AG10803 (cell line): ENCODE measurements at regions not wholly inside any gene's neighbourhood (a gene's known extent, or its start where the extent isn't known, plus 50 kb on each side); places are given as distances from the start of the nearest gene placed in this dataset.
A peak's percentile ranks its signal among the peaks of the same experiment; 100 is the strongest.

Source experiments
- DNase-seq: peaks from one replicate; pipeline ENCODE4 v3.0.0; 2010; ENCODE audit warnings: low read depth
- H3K4me3 ChIP-seq: 2 replicates; pipeline ENCODE4 v1.5.1; 2011; ENCODE audit warnings: mild to moderate bottlenecking, low read length, control low read depth
- CTCF ChIP-seq: conservative IDR thresholded peaks from 2 replicates; pipeline ENCODE4 v1.5.1; 2011; ENCODE audit warnings: mild to moderate bottlenecking, low read length, control low read depth, inconsistent platforms

- no peak for DNase-seq
- no peak overlapping the region for H3K4me3 ChIP-seq
- TF ChIP-seq CTCF, result no peak
Observed at GRCh38 chr1:87897481-87897880, 568.8 kb downstream of the LMO4 start.

- TF ChIP-seq CTCF, result no peak
- no peak for DNase-seq
- H3K4me3 ChIP-seq, result no peak overlapping the region
Observed at GRCh38 chr1:87898431-87898830, 569.8 kb downstream of the LMO4 start.

GRCh38 chr1:87899017-87899416 lies 570.3 kb downstream of the LMO4 start:
- no peak overlapping the region for H3K4me3 ChIP-seq
- DNase-seq, result no peak
- TF ChIP-seq CTCF, result no peak

- H3K4me3 ChIP-seq, result no peak overlapping the region
- DNase-seq, result no peak
- TF ChIP-seq CTCF, result no peak
Observed at GRCh38 chr1:87899746-87900145, 571.1 kb downstream of the LMO4 start.

GRCh38 chr1:87902830-87903229 lies 574.1 kb downstream of the LMO4 start:
- H3K4me3 ChIP-seq, result no peak overlapping the region
- no peak for TF ChIP-seq CTCF
- peak; percentile 13 for DNase-seq

GRCh38 chr1:87903242-87903641 lies 574.6 kb downstream of the LMO4 start:
- no peak overlapping the region for H3K4me3 ChIP-seq
- no peak for DNase-seq

GRCh38 chr1:87904651-87905050 lies 576.0 kb downstream of the LMO4 start:
- no peak for DNase-seq
- no peak for TF ChIP-seq CTCF
- no peak overlapping the region for H3K4me3 ChIP-seq

More at GRCh38 chr1:87903242-87903641, 574.6 kb downstream of the LMO4 start:
- no peak for TF ChIP-seq CTCF
